OCI-LY1 (cell line): ENCODE measurements at regions not wholly inside any gene's neighbourhood (a gene's known extent, or its start where the extent isn't known, plus 50 kb on each side); places are given as distances from the start of the nearest gene placed in this dataset.

Experiments
- H2AFZ ChIP-seq: fragments of 200-600 bp; sonication (generic), shearing (Covaris generic); 2 replicates; pipeline ENCODE4 v1.6.0; 2014; ENCODE audit warnings: antibody characterized with exemption, mild to moderate bottlenecking, low read length
- H3F3A ChIP-seq: fragments of 200-600 bp; sonication (generic), shearing (Covaris generic); 2 replicates; pipeline ENCODE4 v1.6.0; 2014; ENCODE audit warnings: mild to moderate bottlenecking, antibody characterized with exemption, low read length, moderate library complexity; ENCODE audit not compliant: insufficient read depth
- H3K27ac ChIP-seq: fragments of 200-600 bp; sonication (generic); 2 replicates; pipeline ENCODE4 v1.5.1; 2014; ENCODE audit warnings: low read length, mixed run types, mild to moderate bottlenecking, low read depth; ENCODE audit not compliant: poor library complexity, severe bottlenecking
- H3K27me3 ChIP-seq: fragments of 200-600 bp; sonication (generic); 2 replicates; pipeline ENCODE4 v1.6.0; 2014; ENCODE audit warnings: antibody characterized with exemption, mild to moderate bottlenecking, low read length, moderate library complexity; ENCODE audit not compliant: insufficient read depth
- H3K36me3 ChIP-seq: fragments of 200-600 bp; sonication (generic); 2 replicates; pipeline ENCODE4 v1.6.1; 2014; ENCODE audit warnings: mild to moderate bottlenecking, antibody characterized with exemption, low read length, moderate library complexity, mixed read lengths; ENCODE audit not compliant: insufficient read depth
- H3K4me1 ChIP-seq: fragments of 200-600 bp; sonication (generic); 2 replicates; pipeline ENCODE4 v1.5.1; 2014; ENCODE audit warnings: mild to moderate bottlenecking, low read length, moderate library complexity; ENCODE audit not compliant: insufficient read depth, severe bottlenecking
- H3K4me2 ChIP-seq: fragments of 200-600 bp; sonication (generic), shearing (Covaris generic); 2 replicates; pipeline ENCODE4 v1.6.1; 2014; ENCODE audit warnings: low read length
- H3K4me3 ChIP-seq: fragments of 200-600 bp; sonication (generic); 2 replicates; pipeline ENCODE4 v1.5.1; 2014; ENCODE audit warnings: low read length, low read depth, mild to moderate bottlenecking, mixed read lengths; ENCODE audit not compliant: poor library complexity, severe bottlenecking
- H3K79me2 ChIP-seq: fragments of 200-600 bp; shearing (Covaris generic); 2 replicates; pipeline ENCODE4 v1.6.1; 2016; ENCODE audit warnings: mixed run types, low read length, mixed read lengths; ENCODE audit not compliant: insufficient read depth
- H3K9ac ChIP-seq: fragments of 200-600 bp; sonication (generic), shearing (Covaris generic); 2 replicates; pipeline ENCODE4 v1.6.1; 2014; ENCODE audit warnings: mild to moderate bottlenecking, low read length, mixed read lengths
- H3K9me2 ChIP-seq: fragments of 200-600 bp; sonication (generic), shearing (Covaris generic); 2 replicates; pipeline ENCODE4 v1.6.1; 2014; ENCODE audit warnings: low read depth, mild to moderate bottlenecking, low read length, mixed read lengths
- H3K9me3 ChIP-seq: fragments of 200-600 bp; shearing (Covaris generic); 2 replicates; pipeline ENCODE4 v1.6.1; 2014; ENCODE audit warnings: low read length, mixed read lengths
- H4K20me1 ChIP-seq: fragments of 200-600 bp; sonication (generic), shearing (Covaris generic); 2 replicates; pipeline ENCODE4 v1.6.0; 2016; ENCODE audit warnings: mild to moderate bottlenecking, low read length; ENCODE audit not compliant: insufficient read depth
- EZH2 ChIP-seq: fragments of 200-600 bp; sonication (generic), shearing (Covaris generic); IDR thresholded peaks from 2 replicates; pipeline ENCODE4 v1.8.0; 2017; ENCODE audit warnings: borderline replicate concordance, mixed run types, mild to moderate bottlenecking, antibody characterized with exemption, low read length, moderate library complexity, mixed read lengths
- TF ChIP-seq, protein P1 (sequence below): fragments of 200-600 bp; sonication (generic), shearing (Covaris generic); IDR thresholded peaks from 2 replicates; pipeline ENCODE4 v1.5.1; 2017; ENCODE audit warnings: mild to moderate bottlenecking, antibody characterized with exemption, low read length, moderate library complexity, mixed read lengths

- no peaks in the 10 kb centered on the region for H3K9me3 ChIP-seq
- no peaks in the 10 kb centered on the region for H3K9me2 ChIP-seq
- H3K4me2 ChIP-seq, result no peak overlapping the region
- no peaks in the 10 kb centered on the region for H3K4me1 ChIP-seq
- TF ChIP-seq EZH2, result no peak
- TF ChIP-seq, protein P1, sequence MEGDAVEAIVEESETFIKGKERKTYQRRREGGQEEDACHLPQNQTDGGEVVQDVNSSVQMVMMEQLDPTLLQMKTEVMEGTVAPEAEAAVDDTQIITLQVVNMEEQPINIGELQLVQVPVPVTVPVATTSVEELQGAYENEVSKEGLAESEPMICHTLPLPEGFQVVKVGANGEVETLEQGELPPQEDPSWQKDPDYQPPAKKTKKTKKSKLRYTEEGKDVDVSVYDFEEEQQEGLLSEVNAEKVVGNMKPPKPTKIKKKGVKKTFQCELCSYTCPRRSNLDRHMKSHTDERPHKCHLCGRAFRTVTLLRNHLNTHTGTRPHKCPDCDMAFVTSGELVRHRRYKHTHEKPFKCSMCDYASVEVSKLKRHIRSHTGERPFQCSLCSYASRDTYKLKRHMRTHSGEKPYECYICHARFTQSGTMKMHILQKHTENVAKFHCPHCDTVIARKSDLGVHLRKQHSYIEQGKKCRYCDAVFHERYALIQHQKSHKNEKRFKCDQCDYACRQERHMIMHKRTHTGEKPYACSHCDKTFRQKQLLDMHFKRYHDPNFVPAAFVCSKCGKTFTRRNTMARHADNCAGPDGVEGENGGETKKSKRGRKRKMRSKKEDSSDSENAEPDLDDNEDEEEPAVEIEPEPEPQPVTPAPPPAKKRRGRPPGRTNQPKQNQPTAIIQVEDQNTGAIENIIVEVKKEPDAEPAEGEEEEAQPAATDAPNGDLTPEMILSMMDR, result no peak
- H2AFZ ChIP-seq, result no peak overlapping the region
- no peak overlapping the region for H3K4me3 ChIP-seq
- H3K27ac ChIP-seq, result no peak overlapping the region
- H3K36me3 ChIP-seq, result no peaks in the 10 kb centered on the region
- no peaks in the 10 kb centered on the region for H3F3A ChIP-seq
- H3K27me3 ChIP-seq, result no peaks in the 10 kb centered on the region
- no peak overlapping the region for H3K9ac ChIP-seq
- H3K79me2 ChIP-seq, result no peaks in the 10 kb centered on the region
- H4K20me1 ChIP-seq, result no peaks in the 10 kb centered on the region
Measured at GRCh38 chr1:29960156-29960755, 723.9 kb downstream of the PTPRU start.

DNA sequence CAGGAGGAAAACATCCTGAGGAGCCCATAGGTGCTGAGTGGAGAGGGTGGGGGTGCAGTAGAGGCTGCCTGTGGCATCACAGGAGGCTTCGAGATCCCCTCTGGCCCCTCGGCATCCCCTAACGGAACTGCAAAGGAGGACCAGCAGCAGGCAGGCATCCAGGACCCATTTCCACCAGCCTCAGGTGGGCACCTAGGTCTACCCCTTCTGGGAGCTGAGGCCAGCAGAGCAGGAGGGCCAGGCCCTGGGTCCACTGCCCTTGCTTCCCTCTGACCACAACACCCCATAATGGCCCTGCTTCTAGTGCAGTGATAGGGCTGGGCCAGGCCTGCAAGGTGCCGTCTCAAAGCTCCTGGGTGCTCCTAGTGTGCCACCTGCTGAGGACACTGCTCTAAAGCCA is 723.0 kb downstream of the PTPRU start:
- no peak overlapping the region for H3K9ac ChIP-seq
- H4K20me1 ChIP-seq, result no peaks in the 10 kb centered on the region
- H3K79me2 ChIP-seq, result no peaks in the 10 kb centered on the region
- no peaks in the 10 kb centered on the region for H3K9me2 ChIP-seq
- H3K36me3 ChIP-seq, result no peaks in the 10 kb centered on the region
- no peaks in the 10 kb centered on the region for H3K4me1 ChIP-seq
- H3K27ac ChIP-seq, result no peak overlapping the region
- no peaks in the 10 kb centered on the region for H3K9me3 ChIP-seq
- no peaks in the 10 kb centered on the region for H3F3A ChIP-seq
- no peak overlapping the region for H2AFZ ChIP-seq
- TF ChIP-seq, protein P1, result no peak
- TF ChIP-seq EZH2, result no peak
- no peak overlapping the region for H3K4me3 ChIP-seq
- no peaks in the 10 kb centered on the region for H3K27me3 ChIP-seq
- no peak overlapping the region for H3K4me2 ChIP-seq

DNA sequence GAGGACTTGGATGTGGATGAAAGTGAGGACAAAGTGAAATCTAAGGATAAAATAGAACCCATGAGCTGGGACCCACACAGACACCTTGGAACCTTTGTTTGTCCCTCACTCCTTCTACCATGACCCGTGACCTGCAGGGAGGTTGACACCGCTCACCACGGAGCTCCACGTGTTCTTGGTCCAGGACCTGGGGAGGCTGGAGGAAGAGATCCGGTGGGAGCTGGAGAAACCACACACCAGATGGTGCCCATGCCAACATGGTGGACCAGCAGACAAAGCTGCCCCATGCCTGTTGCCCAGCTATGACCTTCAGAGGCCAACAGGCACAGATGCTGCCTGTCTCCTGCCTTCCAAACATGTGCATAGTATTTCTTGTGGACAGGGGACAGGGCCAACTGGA is 721.9 kb downstream of the PTPRU start:
- Histone ChIP-seq H3K36me3 (no peaks in the 10 kb centered on the region), H3K27me3 (no peaks in the 10 kb centered on the region), H2AFZ (no peak overlapping the region), H3K9ac (no peak overlapping the region), H3K4me1 (no peaks in the 10 kb centered on the region), H4K20me1 (no peaks in the 10 kb centered on the region), H3K79me2 (no peaks in the 10 kb centered on the region), H3K27ac (no peak overlapping the region), H3K9me3 (no peaks in the 10 kb centered on the region), H3F3A (no peaks in the 10 kb centered on the region), H3K4me3 (no peak overlapping the region), H3K4me2 (no peak overlapping the region), H3K9me2 (no peaks in the 10 kb centered on the region)
- no peak for TF ChIP-seq EZH2
